Activated CD8-positive, alpha-beta T cell treated with anti-CD3 and anti-CD28 coated beads for 36 hours (primary cell): ENCODE measurements at regions not wholly inside any gene's neighbourhood (a gene's known extent, or its start where the extent isn't known, plus 50 kb on each side); places are given as distances from the start of the nearest gene placed in this dataset.
"Not testable (repeated sequence)": the region's sequence is repeated elsewhere in the genome, so short reads cannot be mapped to it uniquely, and the experiment has no call there.

ENCODE experiments used
- ATAC-seq: fragments of 200-7000 bp; cut with Tn5 transposase; one replicate; pipeline ENCODE4 v1.10.0; 2021; ENCODE audit warnings: mild to moderate bottlenecking, moderate library complexity
- CTCF ChIA-PET: fragments of 350-600 bp; sonication (Branson Sonifier 250); formaldehyde crosslinking; loops from one replicate; lab custom pipeline; 2021; ENCODE audit warnings: antibody characterized with exemption; lab: Charles Lee
- POLR2A ChIA-PET: fragments of 350-600 bp; sonication (Branson Sonifier 250); formaldehyde crosslinking; loops from one replicate; lab custom pipeline; 2021; ENCODE audit warnings: antibody characterized with exemption; lab: Charles Lee
- DNase-seq: peaks from one replicate; pipeline ENCODE4 v3.0.0-alpha.2; 2020
- H3K27ac Mint-ChIP-seq: one replicate; pipeline ENCODE4 v1.8.0; 2021; ENCODE audit warnings: mild to moderate bottlenecking, mixed read lengths
- H3K27me3 Mint-ChIP-seq: one replicate; pipeline ENCODE4 v1.8.0; 2021; ENCODE audit warnings: mixed read lengths
- H3K36me3 Mint-ChIP-seq: one replicate; pipeline ENCODE4 v1.8.0; 2021; ENCODE audit warnings: low read depth, mixed read lengths
- H3K4me1 Mint-ChIP-seq: one replicate; pipeline ENCODE4 v1.8.0; 2021; ENCODE audit warnings: low read depth, mixed read lengths
- H3K4me3 Mint-ChIP-seq: one replicate; pipeline ENCODE4 v1.8.0; 2021; ENCODE audit warnings: mild to moderate bottlenecking, moderate library complexity, mixed read lengths
- H3K9me3 Mint-ChIP-seq: one replicate; pipeline ENCODE4 v1.8.0; 2021; ENCODE audit warnings: mixed read lengths
- CTCF ChIP-seq: fragments of 200-600 bp; IDR thresholded peaks from one replicate; pipeline ENCODE4 v1.8.0; 2022; ENCODE audit warnings: antibody characterized with exemption, mild to moderate bottlenecking
- intact Hi-C: fragments of 100-400 bp; cut with micrococcal nuclease; formaldehyde crosslinking; loops from one replicate; pipeline ENCODE4 v1.10.0; 2022

DNA sequence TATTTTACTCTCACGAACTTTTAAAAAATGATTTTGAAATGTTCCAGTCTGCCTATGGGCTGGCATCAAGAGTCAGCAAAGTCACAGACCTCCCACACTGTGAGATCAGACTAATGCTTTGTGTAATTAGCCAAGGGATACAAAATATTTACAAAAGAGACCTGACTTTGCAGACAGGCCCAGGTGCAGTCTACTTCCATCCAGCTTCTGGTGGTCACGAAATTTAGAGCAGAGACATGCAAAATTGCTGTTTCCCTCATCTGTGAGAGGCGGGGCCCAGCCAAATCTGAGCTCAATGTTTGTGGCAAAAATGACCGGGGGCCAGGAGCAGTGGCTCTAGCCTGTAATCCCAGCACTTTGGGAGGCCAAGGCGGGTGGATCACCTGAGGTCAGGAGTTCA is 82.5 kb upstream of the PITRM1 start:
- no peak for TF ChIP-seq CTCF
- Mint-ChIP-seq H3K36me3 (no peaks in the 10 kb centered on the region), H3K4me1 (no peaks in the 10 kb centered on the region), H3K27me3 (peaks cover 24% of the 10 kb centered on the region), H3K27ac (no peak overlapping the region), H3K4me3 (no peak overlapping the region), H3K9me3 (no peaks in the 10 kb centered on the region)
- POLR2A ChIA-PET: interaction anchor here (1.2 kb wide), 1 partner anchor 20 kb away, joined by 4 read pairs; no protein-coding TSS in a partner anchor
- CTCF ChIA-PET: interaction anchor here (0.9 to 2.0 kb wide), 4 partner anchors 9 to 61 kb away, joined by 3 to 8 read pairs (median 5); no protein-coding TSS in a partner anchor
- no peak for ATAC-seq
- intact Hi-C loops: no loop called here
- DNase-seq: no peak

DNA sequence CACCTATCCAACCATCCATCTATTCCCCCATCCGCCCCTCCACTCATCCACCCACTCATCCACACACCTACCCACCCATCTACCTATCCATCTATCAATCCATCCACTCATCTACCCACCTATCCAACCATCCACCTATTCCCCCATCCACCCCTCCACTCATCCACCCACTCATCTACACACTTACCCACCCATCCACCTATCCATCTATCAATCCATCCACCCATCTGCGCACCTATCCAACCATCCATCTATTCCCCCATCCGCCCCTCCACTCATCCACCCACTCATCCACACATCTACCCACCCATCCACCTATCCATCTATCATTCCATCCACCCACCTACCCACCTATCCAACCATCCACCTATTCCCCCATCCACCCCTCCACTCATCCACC is 81.4 kb upstream of the PITRM1 start:
- H3K36me3 Mint-ChIP-seq, intact Hi-C loops, POLR2A ChIA-PET, DNase-seq, H3K4me3 Mint-ChIP-seq, H3K27ac Mint-ChIP-seq, H3K9me3 Mint-ChIP-seq, ATAC-seq, H3K4me1 Mint-ChIP-seq: not testable (repeated sequence)
- CTCF ChIA-PET: interaction anchor here (0.9 to 2.0 kb wide), 3 partner anchors 8 to 60 kb away, joined by 3 to 8 read pairs (median 6); no protein-coding TSS in a partner anchor
- H3K27me3 Mint-ChIP-seq: peaks cover 24% of the 10 kb centered on the region

- no peaks in the 10 kb centered on the region for H3K4me1 Mint-ChIP-seq
- no peaks in the 10 kb centered on the region for H3K9me3 Mint-ChIP-seq
- no peak overlapping the region for H3K27ac Mint-ChIP-seq
- DNase-seq (no peak), ATAC-seq (no peak)
- no peaks in the 10 kb centered on the region for H3K36me3 Mint-ChIP-seq
- peaks cover 24% of the 10 kb centered on the region for H3K27me3 Mint-ChIP-seq
- intact Hi-C loops: no loop called here
- CTCF ChIA-PET: interaction anchor here (2.8 kb wide), 1 partner anchor 11 kb away, joined by 14 read pairs; no protein-coding TSS in a partner anchor
- TF ChIP-seq CTCF: no peak
- no peak overlapping the region for H3K4me3 Mint-ChIP-seq
- POLR2A ChIA-PET: no interaction called here
Observed at GRCh38 chr10:3251172-3251571, 78.6 kb upstream of the PITRM1 start.

DNA sequence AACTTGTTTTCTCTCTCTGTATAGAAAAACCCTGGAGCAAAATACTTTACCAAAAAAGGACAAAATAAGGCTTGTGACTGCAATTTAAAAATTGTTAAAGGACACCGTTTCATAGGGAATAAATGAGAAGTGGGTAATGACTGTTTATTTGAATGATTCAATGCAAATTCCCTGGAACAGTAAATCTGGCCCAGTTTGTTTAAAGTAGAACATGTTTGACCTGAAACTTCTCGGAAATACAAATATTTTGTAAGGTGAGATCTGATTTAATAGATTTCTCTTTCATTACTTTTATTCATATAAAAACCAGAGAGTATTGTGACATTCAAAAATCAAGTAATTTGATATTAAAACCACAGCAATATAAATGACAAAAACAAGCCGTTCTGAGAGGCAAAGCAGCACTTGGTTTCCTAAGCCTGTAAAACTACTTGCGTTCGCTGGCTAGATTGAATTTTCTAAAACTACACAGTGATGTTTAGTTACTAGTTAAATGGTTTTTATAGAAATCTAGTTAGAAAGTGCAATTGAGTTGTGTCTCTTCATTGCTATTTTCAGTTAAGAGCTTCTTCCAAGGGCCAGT is 76.8 kb upstream of the PITRM1 start:
- ChIA-PET CTCF (interaction anchor here (0.7 to 2.8 kb wide), 2 partner anchors 9 to 60 kb away, joined by 3 to 14 read pairs; no protein-coding TSS in a partner anchor), POLR2A (no interaction called here)
- Mint-ChIP-seq H3K4me1 (no peaks in the 10 kb centered on the region), H3K27me3 (peaks cover 28% of the 10 kb centered on the region), H3K27ac (no peak overlapping the region), H3K9me3 (no peaks in the 10 kb centered on the region), H3K4me3 (no peak overlapping the region), H3K36me3 (no peaks in the 10 kb centered on the region)
- DNase-seq (no peak), ATAC-seq (no peak)
- TF ChIP-seq CTCF: no peak
- intact Hi-C loops: no loop called here

DNA sequence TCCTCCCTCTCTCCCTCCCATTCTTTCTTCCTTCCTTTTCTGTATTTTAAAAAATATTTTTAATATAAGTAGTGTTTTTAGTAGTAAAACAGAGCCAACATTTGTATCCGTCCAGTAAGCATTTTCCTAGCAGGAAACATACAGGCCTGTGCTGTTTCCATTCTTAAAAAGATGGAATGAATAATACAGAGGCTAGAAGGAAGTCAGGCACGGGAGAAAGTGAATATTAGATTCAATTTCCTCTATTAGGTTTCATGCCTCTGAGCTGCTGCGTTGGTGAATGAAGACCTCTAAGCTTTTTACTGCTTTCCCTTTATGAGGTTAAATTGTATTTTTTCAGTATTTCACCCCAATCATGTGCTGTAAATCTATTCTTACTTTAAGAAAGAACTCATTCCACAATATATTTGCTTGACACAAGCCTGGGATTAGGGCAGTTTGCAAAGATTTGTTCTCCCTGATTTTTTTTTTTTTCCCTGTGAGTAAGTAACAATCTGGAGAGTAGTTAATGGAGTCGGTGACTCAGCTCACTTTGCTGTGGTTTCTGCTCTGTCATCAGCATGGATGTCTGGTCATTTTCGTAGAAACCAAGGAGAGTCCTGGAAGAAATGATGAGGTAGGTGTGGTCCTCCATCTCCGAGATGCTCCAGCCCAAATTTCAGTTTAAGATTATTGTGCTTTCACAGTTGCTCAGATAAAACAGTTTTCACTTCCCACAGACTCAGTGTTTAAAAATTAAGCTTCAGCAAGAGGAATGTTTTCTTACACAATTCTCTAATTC is 76.1 kb upstream of the PITRM1 start:
- CTCF ChIA-PET: interaction anchor here (0.7 to 2.8 kb wide), 2 partner anchors 8 to 61 kb away, joined by 3 to 14 read pairs; no protein-coding TSS in a partner anchor
- Mint-ChIP-seq H3K4me3 (no peak overlapping the region), H3K27me3 (peaks cover 27% of the 10 kb centered on the region), H3K9me3 (no peaks in the 10 kb centered on the region), H3K4me1 (no peaks in the 10 kb centered on the region), H3K36me3 (no peaks in the 10 kb centered on the region), H3K27ac (no peak overlapping the region)
- intact Hi-C loops: no loop called here
- POLR2A ChIA-PET: no interaction called here
- DNase-seq: no peak
- ATAC-seq: no peak
- TF ChIP-seq CTCF: no peak
